Fibroblast of pulmonary artery (primary cell): ENCODE measurements at regions not wholly inside any gene's neighbourhood (a gene's known extent, or its start where the extent isn't known, plus 50 kb on each side); places are given as distances from the start of the nearest gene placed in this dataset.

Source experiments
- DNase-seq: peaks from one replicate; pipeline ENCODE4 v3.0.0-alpha.2; 2010; ENCODE audit warnings: low read depth
- H3K4me3 ChIP-seq: replicated peaks from 2 replicates; pipeline ENCODE4 v1.5.1; 2011; ENCODE audit warnings: low read depth, mild to moderate bottlenecking, control low read depth, low read length, moderate library complexity
- TF ChIP-seq, protein P1 (sequence below): IDR thresholded peaks from 2 replicates; pipeline ENCODE4 v1.5.1; 2011; ENCODE audit warnings: mild to moderate bottlenecking, control low read depth, low read length, inconsistent platforms; ENCODE audit errors: missing control alignments

DNA sequence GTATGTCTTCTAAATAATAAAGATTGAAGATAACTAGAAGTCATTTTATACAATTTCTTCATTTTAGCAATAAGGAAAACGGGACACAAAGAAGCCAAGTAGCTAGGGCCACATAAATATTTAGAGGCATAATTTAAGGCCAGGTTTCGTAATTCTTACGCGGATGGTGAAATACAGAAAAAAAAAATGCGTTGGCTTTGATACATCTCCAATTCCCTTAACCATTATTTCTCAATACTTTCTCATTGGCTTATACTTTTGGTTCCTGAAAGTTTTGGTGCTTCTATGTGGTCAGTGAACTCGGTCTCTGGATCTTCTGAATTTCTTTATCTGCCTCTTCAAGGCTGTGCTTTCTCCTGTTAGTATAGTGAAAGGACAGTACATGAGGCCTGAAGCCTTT, 888.1 kb downstream of the KCNJ2 start:
- no peak overlapping the region for H3K4me3 ChIP-seq
- DNase-seq = peak; percentile 11
- TF ChIP-seq, protein P1, sequence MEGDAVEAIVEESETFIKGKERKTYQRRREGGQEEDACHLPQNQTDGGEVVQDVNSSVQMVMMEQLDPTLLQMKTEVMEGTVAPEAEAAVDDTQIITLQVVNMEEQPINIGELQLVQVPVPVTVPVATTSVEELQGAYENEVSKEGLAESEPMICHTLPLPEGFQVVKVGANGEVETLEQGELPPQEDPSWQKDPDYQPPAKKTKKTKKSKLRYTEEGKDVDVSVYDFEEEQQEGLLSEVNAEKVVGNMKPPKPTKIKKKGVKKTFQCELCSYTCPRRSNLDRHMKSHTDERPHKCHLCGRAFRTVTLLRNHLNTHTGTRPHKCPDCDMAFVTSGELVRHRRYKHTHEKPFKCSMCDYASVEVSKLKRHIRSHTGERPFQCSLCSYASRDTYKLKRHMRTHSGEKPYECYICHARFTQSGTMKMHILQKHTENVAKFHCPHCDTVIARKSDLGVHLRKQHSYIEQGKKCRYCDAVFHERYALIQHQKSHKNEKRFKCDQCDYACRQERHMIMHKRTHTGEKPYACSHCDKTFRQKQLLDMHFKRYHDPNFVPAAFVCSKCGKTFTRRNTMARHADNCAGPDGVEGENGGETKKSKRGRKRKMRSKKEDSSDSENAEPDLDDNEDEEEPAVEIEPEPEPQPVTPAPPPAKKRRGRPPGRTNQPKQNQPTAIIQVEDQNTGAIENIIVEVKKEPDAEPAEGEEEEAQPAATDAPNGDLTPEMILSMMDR = no peak

DNA sequence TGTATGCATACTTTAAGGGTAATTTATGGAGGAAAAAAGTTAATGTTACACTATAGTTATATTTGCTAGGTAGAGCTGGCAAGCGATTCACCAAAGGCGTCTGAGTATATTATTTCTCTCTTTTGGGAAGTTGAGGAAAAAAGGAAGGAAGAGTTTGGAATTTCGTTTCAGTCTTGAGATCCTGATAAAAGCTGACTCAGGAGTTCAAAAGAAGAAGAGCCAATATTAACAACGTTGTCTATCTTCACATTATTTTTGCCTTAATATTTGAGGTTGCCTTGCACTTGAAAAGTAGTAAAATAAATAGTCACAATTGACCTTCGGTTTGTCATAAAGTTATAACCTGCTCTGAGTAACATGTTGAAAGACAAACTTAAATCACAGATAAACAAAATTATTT, 888.6 kb downstream of the KCNJ2 start:
- no peak for DNase-seq
- TF ChIP-seq, protein P1 = no peak
- H3K4me3 ChIP-seq = no peak overlapping the region

DNA sequence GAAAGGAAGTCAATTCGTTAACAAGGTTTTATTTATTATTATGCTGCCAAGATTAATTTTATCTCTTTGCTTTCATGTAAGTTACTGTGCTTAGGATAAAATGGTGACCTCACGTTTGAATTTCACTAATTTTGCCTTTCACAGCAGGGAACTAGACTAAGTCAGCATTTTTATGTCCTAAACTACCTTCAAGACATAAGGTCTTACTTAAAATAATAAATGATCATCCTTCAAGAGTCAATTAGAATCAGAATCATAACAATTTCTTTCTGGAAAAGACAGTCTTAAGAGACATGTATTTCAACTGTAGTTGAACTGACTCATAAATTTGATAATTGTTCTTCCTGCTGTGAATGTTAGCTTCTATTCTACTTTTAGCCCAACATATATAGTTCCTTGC, 893.8 kb downstream of the KCNJ2 start:
- DNase-seq = no peak
- TF ChIP-seq, protein P1 = no peak
- H3K4me3 ChIP-seq = no peak overlapping the region

DNA sequence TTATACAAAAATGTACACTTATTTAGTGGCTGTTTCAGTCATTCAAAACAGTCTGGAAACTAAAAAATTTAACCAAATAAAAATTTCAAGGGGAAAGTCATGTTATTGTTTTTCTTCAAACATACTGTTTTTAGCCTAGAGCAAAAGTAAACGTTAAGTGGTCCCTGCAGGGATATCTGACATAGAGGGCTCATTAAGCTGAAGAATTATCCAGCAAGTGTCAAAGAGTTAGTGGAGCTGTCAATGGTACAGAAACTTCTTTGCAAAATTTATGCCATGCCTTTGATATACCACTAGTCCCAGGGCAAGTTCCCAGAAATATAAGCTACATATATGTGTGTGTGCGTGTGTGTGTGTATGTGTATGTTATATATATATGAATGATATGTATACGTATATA, 894.2 kb downstream of the KCNJ2 start:
- no peak for DNase-seq
- H3K4me3 ChIP-seq = no peak overlapping the region
- TF ChIP-seq, protein P1 = no peak

DNA sequence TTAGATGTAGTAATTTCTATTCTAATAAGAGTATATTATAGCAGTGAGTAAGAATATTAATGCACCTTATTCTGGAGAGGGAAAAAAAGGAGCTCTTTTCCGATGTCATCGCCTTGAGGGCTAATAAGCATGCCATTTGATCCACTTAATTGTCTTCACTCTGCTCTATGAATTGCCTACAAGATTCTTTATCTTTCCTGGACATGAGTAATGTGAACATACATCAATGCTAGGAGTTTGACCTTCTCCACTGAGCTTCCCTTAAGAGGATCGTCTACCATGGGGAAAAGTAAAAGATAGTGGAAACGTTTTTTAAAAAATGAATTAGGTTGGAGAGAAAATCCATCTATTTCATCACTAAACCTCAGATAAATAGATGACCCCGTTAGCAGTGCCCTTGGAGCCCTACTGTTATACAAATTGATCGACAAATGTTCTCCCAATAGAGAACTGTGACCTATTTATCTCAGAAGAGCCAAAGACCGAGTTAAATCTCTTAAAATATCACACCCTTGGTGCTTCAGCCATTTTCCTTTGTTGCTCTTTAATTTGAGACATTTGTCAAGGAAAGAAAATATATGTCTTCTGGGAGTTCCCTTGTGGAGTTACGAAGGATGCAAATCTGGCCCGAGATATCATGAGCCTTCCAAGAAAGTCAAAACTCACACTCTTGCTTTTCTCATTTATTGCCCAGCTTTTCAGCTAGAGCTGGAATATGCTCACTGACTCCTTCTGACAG, 898.5 kb downstream of the KCNJ2 start:
- H3K4me3 ChIP-seq = no peak overlapping the region
- TF ChIP-seq, protein P1 = no peak
- DNase-seq = no peak

DNA sequence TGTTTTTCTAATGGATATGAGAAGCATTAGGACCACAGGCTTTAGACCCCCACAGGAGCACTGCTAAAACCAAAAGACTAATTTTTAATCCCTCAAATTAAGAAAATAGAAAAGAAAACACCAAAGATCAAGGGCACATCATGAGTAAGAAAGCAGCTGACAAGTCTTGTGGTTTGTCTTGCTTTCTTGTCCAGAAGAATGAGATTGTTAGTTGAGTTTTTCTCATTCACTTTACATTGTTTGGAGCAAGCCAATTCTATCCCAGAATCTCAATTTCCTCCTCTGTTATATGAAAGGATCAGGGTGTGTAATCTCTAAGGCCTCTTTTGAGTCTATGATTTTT, 899.0 kb downstream of the KCNJ2 start:
- TF ChIP-seq, protein P1 = no peak
- DNase-seq = no peak
- no peak overlapping the region for H3K4me3 ChIP-seq

DNA sequence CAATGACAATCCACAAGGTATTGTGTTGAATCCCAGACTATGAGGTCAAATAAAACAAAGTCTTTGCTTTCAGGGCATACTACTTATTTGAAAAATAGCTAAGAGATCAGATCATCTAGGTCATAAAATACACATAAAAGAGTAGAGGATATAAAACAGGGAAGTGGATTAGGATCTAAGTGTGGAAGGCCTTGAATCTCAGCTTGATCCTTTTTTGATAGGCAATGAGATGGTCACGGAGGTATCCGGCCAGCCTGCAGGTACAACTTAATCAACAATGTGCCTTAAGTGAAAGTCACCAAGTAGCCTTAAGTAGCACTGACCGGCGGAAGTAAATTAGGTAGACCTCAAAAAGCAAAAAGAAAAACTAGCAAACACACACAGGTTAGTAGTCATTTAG, 901.7 kb downstream of the KCNJ2 start:
- DNase-seq = no peak
- no peak overlapping the region for H3K4me3 ChIP-seq
- TF ChIP-seq, protein P1 = no peak
